ENCODE measurements at regions not wholly inside any gene's neighbourhood (a gene's known extent, or its start where the extent isn't known, plus 50 kb on each side); places are given as distances from the start of the nearest gene placed in this dataset.

GRCh38 chr2:215625207-215625606 lies 189.3 kb upstream of the FN1 start:
- H3K27ac ChIP-seq (ENCODE audit: low read depth, low read length, poor library complexity, severe bottlenecking) = no peak overlapping the region
- H3K9me2 ChIP-seq (ENCODE audit: low read depth, low read length) = no peaks in the 10 kb centered on the region
- no peaks in the 10 kb centered on the region for H3K27me3 ChIP-seq (ENCODE audit: insufficient read depth, low read length)
- TF ChIP-seq EZH2 (IDR thresholded peaks at IDR 0.05; ENCODE audit: borderline replicate concordance, low read length) (no peak), CTCF (IDR thresholded peaks at IDR 0.05; ENCODE audit: low read length) (no peak)
- H3K9ac ChIP-seq (ENCODE audit: low read length) = no peak overlapping the region
- H3F3A ChIP-seq (ENCODE audit: insufficient read depth, low read length) = no peaks in the 10 kb centered on the region
- H3K4me3 ChIP-seq (ENCODE audit: low read depth, low read length, poor library complexity, severe bottlenecking) = no peak overlapping the region
- no peaks in the 10 kb centered on the region for H3K79me2 ChIP-seq (ENCODE audit: insufficient read depth, low read length)
- H3K4me1 ChIP-seq (ENCODE audit: insufficient read depth, low read length, severe bottlenecking) = no peaks in the 10 kb centered on the region
- no peak overlapping the region for H3K4me2 ChIP-seq (ENCODE audit: low read length)
- H2AFZ ChIP-seq (ENCODE audit: low read length) = no peak overlapping the region
- H3K36me3 ChIP-seq (ENCODE audit: insufficient read depth, low read length) = no peaks in the 10 kb centered on the region
- H3K9me3 ChIP-seq (ENCODE audit: low read length) = no peaks in the 10 kb centered on the region
- H4K20me1 ChIP-seq (ENCODE audit: insufficient read depth, low read length) = no peaks in the 10 kb centered on the region

GRCh38 chr2:215624423-215624829 lies 188.6 kb upstream of the FN1 start:
- H3K27ac ChIP-seq (ENCODE audit: low read depth, low read length, poor library complexity, severe bottlenecking) = no peak overlapping the region
- H4K20me1 ChIP-seq (ENCODE audit: insufficient read depth, low read length) = no peaks in the 10 kb centered on the region
- no peak overlapping the region for H3K9ac ChIP-seq (ENCODE audit: low read length)
- no peaks in the 10 kb centered on the region for H3K9me2 ChIP-seq (ENCODE audit: low read depth, low read length)
- no peak overlapping the region for H2AFZ ChIP-seq (ENCODE audit: low read length)
- no peaks in the 10 kb centered on the region; the same call in 1 of the 2 replicates for H3K27me3 ChIP-seq (ENCODE audit: insufficient read depth, low read length)
- H3K4me1 ChIP-seq (ENCODE audit: insufficient read depth, low read length, severe bottlenecking) = no peaks in the 10 kb centered on the region
- no peaks in the 10 kb centered on the region for H3K79me2 ChIP-seq (ENCODE audit: insufficient read depth, low read length)
- H3F3A ChIP-seq (ENCODE audit: insufficient read depth, low read length) = no peaks in the 10 kb centered on the region
- H3K4me2 ChIP-seq (ENCODE audit: low read length) = no peak overlapping the region
- no peak overlapping the region for H3K4me3 ChIP-seq (ENCODE audit: low read depth, low read length, poor library complexity, severe bottlenecking)
- H3K9me3 ChIP-seq (ENCODE audit: low read length) = no peaks in the 10 kb centered on the region
- no peak for TF ChIP-seq EZH2 (IDR thresholded peaks at IDR 0.05; ENCODE audit: borderline replicate concordance, low read length)
- TF ChIP-seq CTCF (IDR thresholded peaks at IDR 0.05; ENCODE audit: low read length) = no peak
- no peaks in the 10 kb centered on the region for H3K36me3 ChIP-seq (ENCODE audit: insufficient read depth, low read length)

GRCh38 chr2:215622837-215623236 lies 187.0 kb upstream of the FN1 start:
- Histone ChIP-seq H2AFZ (ENCODE audit: low read length) (no peak overlapping the region), H3K9me2 (ENCODE audit: low read depth, low read length) (no peaks in the 10 kb centered on the region), H3K79me2 (ENCODE audit: insufficient read depth, low read length) (no peaks in the 10 kb centered on the region), H3K9me3 (ENCODE audit: low read length) (no peaks in the 10 kb centered on the region), H3K27ac (ENCODE audit: low read depth, low read length, poor library complexity, severe bottlenecking) (no peak overlapping the region), H3K4me2 (ENCODE audit: low read length) (no peak overlapping the region), H3F3A (ENCODE audit: insufficient read depth, low read length) (no peaks in the 10 kb centered on the region), H3K4me3 (ENCODE audit: low read depth, low read length, poor library complexity, severe bottlenecking) (no peak overlapping the region), H3K9ac (ENCODE audit: low read length) (no peak overlapping the region), H3K4me1 (ENCODE audit: insufficient read depth, low read length, severe bottlenecking) (no peaks in the 10 kb centered on the region), H3K36me3 (ENCODE audit: insufficient read depth, low read length) (no peaks in the 10 kb centered on the region), H3K27me3 (ENCODE audit: insufficient read depth, low read length) (no peaks in the 10 kb centered on the region; the same call in 1 of the 2 replicates), H4K20me1 (ENCODE audit: insufficient read depth, low read length) (no peaks in the 10 kb centered on the region)
- TF ChIP-seq CTCF (IDR thresholded peaks at IDR 0.05; ENCODE audit: low read length) (no peak), EZH2 (IDR thresholded peaks at IDR 0.05; ENCODE audit: borderline replicate concordance, low read length) (no peak)
